ENCODE measurements at regions not wholly inside any gene's neighbourhood (a gene's known extent, or its start where the extent isn't known, plus 50 kb on each side); places are given as distances from the start of the nearest gene placed in this dataset.

GRCh38 chr1:200474633-200475032 is 64.8 kb upstream of the ZNF281 start:
- no peak for TF ChIP-seq CTCF (IDR thresholded peaks at IDR 0.05)
- TF ChIP-seq POLR2A (IDR thresholded peaks at IDR 0.05), result no peak

All from body of pancreas (tissue), 4 donors.